Osteoblast (primary cell): ENCODE measurements at regions not wholly inside any gene's neighbourhood (a gene's known extent, or its start where the extent isn't known, plus 50 kb on each side); places are given as distances from the start of the nearest gene placed in this dataset.

Source experiments
- DNase-seq: peaks from one replicate; pipeline ENCODE4 v3.0.0; 2011; ENCODE audit warnings: low spot score, mixed read lengths; ENCODE audit not compliant: insufficient read length; ENCODE audit errors: missing footprints
- H2AFZ ChIP-seq: 2 replicates; pipeline ENCODE4 v1.6.0; 2011; ENCODE audit warnings: mild to moderate bottlenecking, low read length
- H3K27ac ChIP-seq: 2 replicates; pipeline ENCODE4 v1.5.1; 2011; ENCODE audit warnings: mild to moderate bottlenecking, low read depth, low read length, moderate library complexity
- H3K27me3 ChIP-seq: 2 replicates; pipeline ENCODE4 v1.6.0; 2012; ENCODE audit warnings: mild to moderate bottlenecking, control low read depth, inconsistent platforms, low read length, moderate library complexity; ENCODE audit not compliant: insufficient read depth
- H3K36me3 ChIP-seq: 2 replicates; pipeline ENCODE4 v1.5.1; 2011; ENCODE audit warnings: mild to moderate bottlenecking, low read length, control low read depth, moderate library complexity; ENCODE audit not compliant: insufficient read depth
- H3K4me1 ChIP-seq: 2 replicates; pipeline ENCODE4 v1.5.1; 2011; ENCODE audit warnings: mild to moderate bottlenecking, low read length, control low read depth, moderate library complexity; ENCODE audit not compliant: insufficient read depth
- H3K4me2 ChIP-seq: 2 replicates; pipeline ENCODE4 v1.6.0; 2011; ENCODE audit warnings: mild to moderate bottlenecking, low read length; ENCODE audit not compliant: insufficient read depth
- H3K4me3 ChIP-seq: fragments of 200-600 bp; sonication (generic); 3 replicates; pipeline ENCODE4 v1.5.1; 2012; ENCODE audit warnings: mild to moderate bottlenecking, low read length, inconsistent platforms; ENCODE audit not compliant: insufficient read depth
- H3K79me2 ChIP-seq: 2 replicates; pipeline ENCODE4 v1.6.0; 2012; ENCODE audit warnings: mild to moderate bottlenecking, low read length, control low read depth, inconsistent platforms; ENCODE audit not compliant: insufficient read depth
- H3K9me3 ChIP-seq: 2 replicates; pipeline ENCODE4 v1.5.1; 2011; ENCODE audit warnings: low read depth, low read length, control low read depth
- H4K20me1 ChIP-seq: 2 replicates; pipeline ENCODE4 v1.6.0; 2012; ENCODE audit warnings: mild to moderate bottlenecking, low read length, control low read depth; ENCODE audit not compliant: insufficient read depth
- TF ChIP-seq, protein P1 (sequence below): IDR thresholded peaks from 2 replicates; pipeline ENCODE4 v1.5.1; 2011; ENCODE audit warnings: mild to moderate bottlenecking, low read depth, low read length, moderate library complexity; ENCODE audit errors: extremely low read depth

DNA sequence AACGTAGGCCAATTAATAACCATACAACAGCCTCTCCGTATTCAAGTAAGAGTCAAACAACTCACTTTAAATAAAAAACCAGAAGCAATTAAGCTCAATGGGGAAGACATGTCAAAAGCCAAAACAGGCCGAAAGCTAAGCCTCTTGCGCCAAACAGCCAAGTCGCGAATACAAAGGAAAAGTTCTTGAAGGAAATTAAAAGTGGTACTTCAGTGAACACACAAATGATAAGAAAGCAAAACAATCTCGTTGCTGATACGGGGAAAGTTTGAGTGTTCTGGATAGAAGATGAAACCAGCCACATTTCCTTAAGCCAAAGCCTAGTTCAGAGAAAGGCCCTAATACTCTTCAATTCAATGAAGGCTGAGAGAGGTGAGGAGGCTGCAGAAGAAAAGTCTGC, 53.4 kb downstream of the SIPA1L2 start:
- H4K20me1 ChIP-seq: no peaks in the 10 kb centered on the region
- TF ChIP-seq, protein P1, sequence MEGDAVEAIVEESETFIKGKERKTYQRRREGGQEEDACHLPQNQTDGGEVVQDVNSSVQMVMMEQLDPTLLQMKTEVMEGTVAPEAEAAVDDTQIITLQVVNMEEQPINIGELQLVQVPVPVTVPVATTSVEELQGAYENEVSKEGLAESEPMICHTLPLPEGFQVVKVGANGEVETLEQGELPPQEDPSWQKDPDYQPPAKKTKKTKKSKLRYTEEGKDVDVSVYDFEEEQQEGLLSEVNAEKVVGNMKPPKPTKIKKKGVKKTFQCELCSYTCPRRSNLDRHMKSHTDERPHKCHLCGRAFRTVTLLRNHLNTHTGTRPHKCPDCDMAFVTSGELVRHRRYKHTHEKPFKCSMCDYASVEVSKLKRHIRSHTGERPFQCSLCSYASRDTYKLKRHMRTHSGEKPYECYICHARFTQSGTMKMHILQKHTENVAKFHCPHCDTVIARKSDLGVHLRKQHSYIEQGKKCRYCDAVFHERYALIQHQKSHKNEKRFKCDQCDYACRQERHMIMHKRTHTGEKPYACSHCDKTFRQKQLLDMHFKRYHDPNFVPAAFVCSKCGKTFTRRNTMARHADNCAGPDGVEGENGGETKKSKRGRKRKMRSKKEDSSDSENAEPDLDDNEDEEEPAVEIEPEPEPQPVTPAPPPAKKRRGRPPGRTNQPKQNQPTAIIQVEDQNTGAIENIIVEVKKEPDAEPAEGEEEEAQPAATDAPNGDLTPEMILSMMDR: no peak
- H3K4me2 ChIP-seq: no peak overlapping the region
- H2AFZ ChIP-seq: no peak overlapping the region
- H3K4me1 ChIP-seq: no peaks in the 10 kb centered on the region
- H3K27ac ChIP-seq: no peak overlapping the region
- H3K36me3 ChIP-seq: no peaks in the 10 kb centered on the region
- H3K9me3 ChIP-seq: no peaks in the 10 kb centered on the region
- DNase-seq: no peak
- H3K79me2 ChIP-seq: no peaks in the 10 kb centered on the region
- H3K27me3 ChIP-seq: no peaks in the 10 kb centered on the region
- no peak overlapping the region for H3K4me3 ChIP-seq

DNA sequence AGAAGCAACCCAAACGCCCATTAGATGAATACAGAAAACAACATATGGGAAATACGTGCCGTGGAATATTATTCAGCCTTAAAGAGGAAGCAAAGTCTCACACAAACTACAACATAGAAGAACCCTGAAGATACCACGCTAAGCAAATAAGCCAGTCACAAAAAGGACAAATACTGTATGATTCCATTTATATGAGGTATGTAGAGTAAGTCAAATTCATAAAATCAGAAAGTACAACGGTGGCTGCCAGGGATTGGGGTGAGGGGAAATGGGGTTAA, 54.2 kb downstream of the SIPA1L2 start:
- no peak for DNase-seq
- no peaks in the 10 kb centered on the region for H3K9me3 ChIP-seq
- no peaks in the 10 kb centered on the region for H3K79me2 ChIP-seq
- TF ChIP-seq, protein P1: no peak
- no peaks in the 10 kb centered on the region for H3K4me1 ChIP-seq
- no peaks in the 10 kb centered on the region for H4K20me1 ChIP-seq
- no peaks in the 10 kb centered on the region for H3K36me3 ChIP-seq
- H3K4me2 ChIP-seq: peak overlapping the region; percentile 78
- H3K4me3 ChIP-seq: peak overlapping the region; percentile 64
- no peak overlapping the region for H3K27ac ChIP-seq
- H2AFZ ChIP-seq: no peak overlapping the region
- H3K27me3 ChIP-seq: no peaks in the 10 kb centered on the region

DNA sequence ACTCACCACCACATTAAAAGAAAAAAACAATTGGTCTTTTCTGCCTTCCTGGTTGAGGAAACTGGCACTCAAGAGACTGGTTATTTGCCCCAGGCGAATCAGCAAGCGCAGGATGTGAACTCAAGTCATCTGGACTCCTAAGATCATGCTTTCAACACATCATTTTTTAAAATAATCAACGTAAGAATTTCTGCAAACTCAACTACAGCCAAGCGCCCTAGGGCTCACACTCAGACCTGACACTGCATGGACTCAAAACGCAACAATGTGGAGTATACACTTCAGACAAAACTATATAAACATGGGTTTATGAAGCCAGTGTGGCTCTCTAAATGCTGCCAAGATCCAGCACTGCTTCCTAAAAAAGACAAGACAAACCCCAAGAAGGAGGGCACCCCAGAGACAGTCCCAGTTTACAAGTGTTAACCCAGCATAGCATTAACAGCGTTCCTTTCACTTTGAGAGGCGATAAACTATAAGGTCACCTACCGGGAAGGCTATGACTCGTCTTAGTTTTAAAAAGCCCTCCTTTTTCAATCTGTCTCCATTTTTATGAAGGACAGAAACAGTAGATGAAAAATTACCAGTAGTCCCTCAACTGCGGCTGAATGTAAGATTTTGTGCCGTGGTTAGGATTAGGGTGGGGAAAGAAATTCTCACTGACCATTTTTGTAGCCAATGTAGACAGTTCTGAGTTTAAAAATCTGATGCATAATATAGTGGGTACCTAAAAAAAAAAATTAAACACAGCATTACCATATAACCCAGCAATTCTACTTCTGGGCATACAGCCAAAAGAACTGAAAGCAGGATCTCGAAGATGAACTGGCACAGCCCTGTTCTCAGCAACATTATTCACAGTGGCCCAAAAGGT, 54.8 kb downstream of the SIPA1L2 start:
- H3K4me1 ChIP-seq: no peaks in the 10 kb centered on the region
- peak overlapping the region; percentile 78 for H3K4me2 ChIP-seq
- H3K27me3 ChIP-seq: no peaks in the 10 kb centered on the region
- no peak for DNase-seq
- H3K36me3 ChIP-seq: no peaks in the 10 kb centered on the region
- TF ChIP-seq, protein P1: no peak
- peak overlapping the region; percentile 47 for H2AFZ ChIP-seq
- H3K4me3 ChIP-seq: peak overlapping the region; percentile 64
- H3K79me2 ChIP-seq: no peaks in the 10 kb centered on the region
- H3K9me3 ChIP-seq: no peaks in the 10 kb centered on the region
- H3K27ac ChIP-seq: no peak overlapping the region
- H4K20me1 ChIP-seq: no peaks in the 10 kb centered on the region

DNA sequence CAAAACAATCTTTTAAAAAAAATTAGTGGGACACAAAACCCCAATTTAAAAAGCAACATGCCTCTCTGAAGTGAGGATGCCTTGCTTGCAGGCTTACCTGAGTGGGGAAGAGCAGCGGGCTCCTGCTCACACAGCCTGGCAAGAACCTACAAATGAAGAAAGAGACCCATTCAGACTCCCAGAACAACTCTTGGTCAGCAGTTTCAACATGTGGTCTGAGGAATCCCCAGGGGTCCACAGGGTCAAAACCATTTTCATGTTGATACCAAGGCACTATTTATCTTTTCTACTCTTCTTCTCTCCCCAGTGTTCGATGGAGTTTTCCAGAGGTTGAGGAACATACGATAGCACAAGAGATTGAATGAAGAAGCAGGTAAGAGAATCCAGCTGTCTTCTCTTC, 55.9 kb downstream of the SIPA1L2 start:
- Histone ChIP-seq H2AFZ (no peak overlapping the region), H3K79me2 (no peaks in the 10 kb centered on the region), H3K36me3 (no peaks in the 10 kb centered on the region), H3K27ac (no peak overlapping the region), H3K4me2 (no peak overlapping the region), H3K4me1 (no peaks in the 10 kb centered on the region), H3K27me3 (no peaks in the 10 kb centered on the region), H3K4me3 (no peak overlapping the region), H3K9me3 (no peaks in the 10 kb centered on the region), H4K20me1 (no peaks in the 10 kb centered on the region)
- no peak for DNase-seq
- TF ChIP-seq, protein P1: no peak
